ENCODE measurements at regions not wholly inside any gene's neighbourhood (a gene's known extent, or its start where the extent isn't known, plus 50 kb on each side); places are given as distances from the start of the nearest gene placed in this dataset.

DNA sequence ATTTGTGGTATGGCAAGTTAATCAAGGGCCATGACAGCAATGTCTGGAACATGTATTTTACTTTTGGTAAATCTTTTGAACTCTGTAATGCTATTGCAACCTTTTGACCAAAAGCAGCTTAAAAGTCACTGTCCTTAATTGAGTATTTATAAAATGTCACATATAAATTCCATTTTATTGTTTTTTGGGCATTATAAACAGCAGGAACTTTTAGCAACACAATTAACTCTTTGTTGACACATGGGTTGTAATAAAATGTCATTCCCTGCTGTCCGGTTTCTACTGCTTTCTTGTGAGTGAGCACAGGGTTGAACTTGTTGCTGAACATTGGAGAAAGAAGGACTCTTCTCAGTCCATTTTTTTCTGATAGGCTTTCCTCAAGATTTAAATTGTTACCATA is 1923.1 kb downstream of the PCDH9 start:
- no peak for TF ChIP-seq POLR2A (IDR thresholded peaks at IDR 0.05)
- TF ChIP-seq, protein P1, sequence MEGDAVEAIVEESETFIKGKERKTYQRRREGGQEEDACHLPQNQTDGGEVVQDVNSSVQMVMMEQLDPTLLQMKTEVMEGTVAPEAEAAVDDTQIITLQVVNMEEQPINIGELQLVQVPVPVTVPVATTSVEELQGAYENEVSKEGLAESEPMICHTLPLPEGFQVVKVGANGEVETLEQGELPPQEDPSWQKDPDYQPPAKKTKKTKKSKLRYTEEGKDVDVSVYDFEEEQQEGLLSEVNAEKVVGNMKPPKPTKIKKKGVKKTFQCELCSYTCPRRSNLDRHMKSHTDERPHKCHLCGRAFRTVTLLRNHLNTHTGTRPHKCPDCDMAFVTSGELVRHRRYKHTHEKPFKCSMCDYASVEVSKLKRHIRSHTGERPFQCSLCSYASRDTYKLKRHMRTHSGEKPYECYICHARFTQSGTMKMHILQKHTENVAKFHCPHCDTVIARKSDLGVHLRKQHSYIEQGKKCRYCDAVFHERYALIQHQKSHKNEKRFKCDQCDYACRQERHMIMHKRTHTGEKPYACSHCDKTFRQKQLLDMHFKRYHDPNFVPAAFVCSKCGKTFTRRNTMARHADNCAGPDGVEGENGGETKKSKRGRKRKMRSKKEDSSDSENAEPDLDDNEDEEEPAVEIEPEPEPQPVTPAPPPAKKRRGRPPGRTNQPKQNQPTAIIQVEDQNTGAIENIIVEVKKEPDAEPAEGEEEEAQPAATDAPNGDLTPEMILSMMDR (IDR thresholded peaks at IDR 0.05), result no peak
